Brain microvascular endothelial cell (primary cell): ENCODE measurements at regions not wholly inside any gene's neighbourhood (a gene's known extent, or its start where the extent isn't known, plus 50 kb on each side); places are given as distances from the start of the nearest gene placed in this dataset.
"Not testable (repeated sequence)": the region's sequence is repeated elsewhere in the genome, so short reads cannot be mapped to it uniquely, and the experiment has no call there.

Experiments used
- DNase-seq: peaks from one replicate; pipeline ENCODE4 v3.0.0-alpha.2; 2020
- H3K27ac ChIP-seq: fragments of 250-450 bp; sonication (Bioruptor Pico); 2 replicates; pipeline ENCODE4 v1.5.1; 2020; ENCODE audit warnings: mild to moderate bottlenecking, moderate library complexity
- H3K27me3 ChIP-seq: fragments of 250-450 bp; sonication (Bioruptor Pico); replicated peaks from 2 replicates; pipeline ENCODE4 v1.5.1; 2020; ENCODE audit warnings: mild to moderate bottlenecking
- H3K36me3 ChIP-seq: fragments of 250-450 bp; sonication (Bioruptor Pico); replicated peaks from 2 replicates; pipeline ENCODE4 v1.5.1; 2020; ENCODE audit warnings: mild to moderate bottlenecking
- H3K4me3 ChIP-seq: 2 replicates; pipeline ENCODE4 v1.5.1; 2011; ENCODE audit warnings: low read depth, mild to moderate bottlenecking, control low read depth, low read length, moderate library complexity
- in situ Hi-C: cut with HindIII; loops from 2 replicates; pipeline ENCODE4 v1.10.0; 2017; ENCODE audit warnings: low sequenced_read_pairs, low pct_ligation_motif_present
- TF ChIP-seq, protein P1 (sequence below): IDR thresholded peaks from 2 replicates; pipeline ENCODE4 v1.5.1; 2011; ENCODE audit warnings: low read depth, mild to moderate bottlenecking, moderate library complexity, low read length, control low read depth, inconsistent platforms; ENCODE audit errors: missing control alignments

DNA sequence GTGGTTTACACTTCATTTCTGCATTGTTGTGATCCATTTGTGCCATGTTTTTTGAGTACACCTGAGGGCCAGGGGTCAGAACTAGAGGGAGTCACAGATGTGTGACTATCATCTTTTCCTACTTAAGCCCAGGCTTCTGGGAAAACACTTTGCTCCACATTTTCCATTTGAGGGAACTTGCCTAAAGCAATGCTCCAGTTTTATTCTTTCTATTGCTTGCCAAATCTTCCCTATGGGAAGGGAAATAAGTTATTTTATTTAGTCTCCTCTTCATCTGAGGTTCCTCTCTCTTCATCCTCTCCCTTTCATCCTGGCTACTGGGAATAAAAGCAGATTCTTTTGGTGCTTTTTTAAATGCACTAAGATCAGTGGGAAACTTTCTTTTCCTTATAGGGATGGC lies 179.9 kb upstream of the PRSS58 start:
- TF ChIP-seq, protein P1, sequence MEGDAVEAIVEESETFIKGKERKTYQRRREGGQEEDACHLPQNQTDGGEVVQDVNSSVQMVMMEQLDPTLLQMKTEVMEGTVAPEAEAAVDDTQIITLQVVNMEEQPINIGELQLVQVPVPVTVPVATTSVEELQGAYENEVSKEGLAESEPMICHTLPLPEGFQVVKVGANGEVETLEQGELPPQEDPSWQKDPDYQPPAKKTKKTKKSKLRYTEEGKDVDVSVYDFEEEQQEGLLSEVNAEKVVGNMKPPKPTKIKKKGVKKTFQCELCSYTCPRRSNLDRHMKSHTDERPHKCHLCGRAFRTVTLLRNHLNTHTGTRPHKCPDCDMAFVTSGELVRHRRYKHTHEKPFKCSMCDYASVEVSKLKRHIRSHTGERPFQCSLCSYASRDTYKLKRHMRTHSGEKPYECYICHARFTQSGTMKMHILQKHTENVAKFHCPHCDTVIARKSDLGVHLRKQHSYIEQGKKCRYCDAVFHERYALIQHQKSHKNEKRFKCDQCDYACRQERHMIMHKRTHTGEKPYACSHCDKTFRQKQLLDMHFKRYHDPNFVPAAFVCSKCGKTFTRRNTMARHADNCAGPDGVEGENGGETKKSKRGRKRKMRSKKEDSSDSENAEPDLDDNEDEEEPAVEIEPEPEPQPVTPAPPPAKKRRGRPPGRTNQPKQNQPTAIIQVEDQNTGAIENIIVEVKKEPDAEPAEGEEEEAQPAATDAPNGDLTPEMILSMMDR, result no peak
- H3K4me3 ChIP-seq, result no peak overlapping the region
- no peak overlapping the region for H3K27ac ChIP-seq
- DNase-seq, result no peak
- in situ Hi-C loops, result no loop called here
- H3K27me3 ChIP-seq, result no peaks in the 10 kb centered on the region
- no peaks in the 10 kb centered on the region for H3K36me3 ChIP-seq

DNA sequence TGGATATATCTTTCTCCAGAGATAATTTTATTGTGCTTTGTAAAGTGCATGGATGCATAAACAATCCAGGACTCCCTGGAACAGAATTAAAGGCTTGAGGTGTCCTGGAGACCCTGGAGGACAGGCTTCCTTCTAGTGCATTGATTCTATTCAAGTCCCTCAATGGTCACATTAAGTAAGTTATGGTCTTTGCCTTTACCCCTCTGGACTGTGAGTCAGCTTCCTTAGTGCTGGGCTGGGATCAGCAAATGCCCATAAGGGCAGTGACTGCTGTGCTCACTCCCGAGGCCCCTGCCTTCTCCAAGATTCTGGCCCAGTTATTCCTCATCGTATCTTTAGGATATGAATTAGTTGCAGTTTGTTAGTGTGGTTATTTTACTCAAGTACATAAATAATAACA lies 178.7 kb upstream of the PRSS58 start:
- Histone ChIP-seq H3K4me3 (no peak overlapping the region), H3K27ac (no peak overlapping the region), H3K36me3 (no peaks in the 10 kb centered on the region), H3K27me3 (no peaks in the 10 kb centered on the region)
- TF ChIP-seq, protein P1, result no peak
- in situ Hi-C loops, result no loop called here
- no peak for DNase-seq

DNA sequence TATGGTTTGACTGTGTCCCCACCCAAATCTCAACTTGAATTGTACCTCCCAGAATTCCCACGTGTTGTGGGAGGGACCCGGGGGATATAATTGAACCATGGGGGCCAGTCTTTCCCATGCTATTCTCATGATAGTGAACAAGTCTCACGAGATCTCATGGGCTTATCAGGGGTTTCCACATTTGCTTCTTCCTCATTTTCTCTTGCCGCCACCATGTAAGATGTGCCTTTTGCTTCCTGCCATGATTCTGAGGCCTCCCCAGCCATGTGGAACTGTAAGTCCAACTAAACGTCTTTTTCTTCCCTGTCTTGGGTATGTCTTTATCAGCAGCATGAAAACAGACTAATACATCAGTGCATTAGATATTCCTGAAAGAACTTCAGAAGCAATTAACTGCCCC lies 177.7 kb upstream of the PRSS58 start:
- in situ Hi-C loops, H3K36me3 ChIP-seq, H3K4me3 ChIP-seq, H3K27me3 ChIP-seq, DNase-seq, H3K27ac ChIP-seq: not testable (repeated sequence)

DNA sequence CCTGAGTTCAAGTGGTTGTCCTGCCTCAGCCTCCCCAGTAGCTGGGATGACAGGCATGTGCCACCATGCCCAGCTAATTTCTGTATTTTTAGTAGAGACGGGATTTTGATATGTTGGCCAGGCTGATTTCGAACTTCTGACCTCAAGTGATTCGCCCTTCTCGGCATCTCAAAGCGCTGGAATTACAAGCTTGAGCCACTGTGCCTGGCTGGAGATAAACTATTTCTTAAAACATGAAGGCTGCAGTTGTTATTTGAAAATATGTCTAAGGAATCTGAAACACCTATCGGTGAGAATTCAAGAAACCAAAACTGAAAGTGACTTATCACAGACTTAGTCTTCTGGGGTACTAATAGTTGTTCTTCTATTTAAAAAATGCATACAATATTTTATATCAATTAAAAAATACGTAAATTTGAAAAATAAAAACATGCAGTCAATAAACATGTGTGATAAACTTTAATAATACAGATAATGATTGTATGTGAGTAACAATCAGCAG lies 176.9 kb upstream of the PRSS58 start:
- TF ChIP-seq, protein P1, result no peak
- DNase-seq, result no peak
- no peaks in the 10 kb centered on the region for H3K27me3 ChIP-seq
- in situ Hi-C loops, result no loop called here
- H3K36me3 ChIP-seq, result no peaks in the 10 kb centered on the region
- H3K27ac ChIP-seq, result no peak overlapping the region
- H3K4me3 ChIP-seq, result no peak overlapping the region

DNA sequence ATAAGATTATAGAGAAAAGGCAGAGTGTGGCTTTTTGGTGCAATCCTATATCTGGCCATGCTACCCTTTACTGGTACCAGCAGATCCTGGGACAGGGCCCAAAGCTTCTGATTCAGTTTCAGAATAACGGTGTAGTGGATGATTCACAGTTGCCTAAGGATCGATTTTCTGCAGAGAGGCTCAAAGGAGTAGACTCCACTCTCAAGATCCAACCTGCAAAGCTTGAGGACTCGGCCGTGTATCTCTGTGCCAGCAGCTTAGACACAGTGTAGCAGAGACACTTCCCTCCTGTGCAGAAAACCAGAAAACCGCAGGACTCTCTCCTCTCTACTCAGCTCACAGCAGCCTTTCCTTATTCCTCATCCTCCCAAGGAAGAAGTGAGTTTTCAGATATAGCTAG lies 176.3 kb upstream of the PRSS58 start:
- DNase-seq, in situ Hi-C loops, H3K36me3 ChIP-seq, H3K27ac ChIP-seq, H3K27me3 ChIP-seq, H3K4me3 ChIP-seq: not testable (repeated sequence)

DNA sequence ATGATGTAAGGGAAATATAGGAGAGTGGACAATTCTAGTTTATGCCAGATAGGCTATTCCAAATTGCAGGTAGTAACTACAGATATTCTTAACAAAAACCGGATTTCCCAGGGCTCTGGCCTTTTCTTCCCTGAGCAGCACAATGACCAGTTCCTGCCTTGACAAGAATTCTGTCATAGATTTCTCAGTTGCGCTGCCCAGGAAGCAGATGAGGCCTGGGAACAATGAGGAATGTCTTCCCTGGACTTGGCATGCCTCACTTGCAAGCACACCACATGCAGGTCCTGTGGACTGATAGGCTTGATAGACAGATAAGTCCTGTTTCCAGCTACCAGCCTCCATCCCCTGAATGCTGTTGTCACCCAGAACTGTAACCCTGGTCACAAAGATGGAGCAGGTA lies 174.5 kb upstream of the PRSS58 start:
- Histone ChIP-seq H3K27ac (no peak overlapping the region), H3K27me3 (no peaks in the 10 kb centered on the region), H3K36me3 (no peaks in the 10 kb centered on the region), H3K4me3 (no peak overlapping the region)
- DNase-seq, result no peak
- TF ChIP-seq, protein P1, result no peak
- in situ Hi-C loops, result no loop called here

DNA sequence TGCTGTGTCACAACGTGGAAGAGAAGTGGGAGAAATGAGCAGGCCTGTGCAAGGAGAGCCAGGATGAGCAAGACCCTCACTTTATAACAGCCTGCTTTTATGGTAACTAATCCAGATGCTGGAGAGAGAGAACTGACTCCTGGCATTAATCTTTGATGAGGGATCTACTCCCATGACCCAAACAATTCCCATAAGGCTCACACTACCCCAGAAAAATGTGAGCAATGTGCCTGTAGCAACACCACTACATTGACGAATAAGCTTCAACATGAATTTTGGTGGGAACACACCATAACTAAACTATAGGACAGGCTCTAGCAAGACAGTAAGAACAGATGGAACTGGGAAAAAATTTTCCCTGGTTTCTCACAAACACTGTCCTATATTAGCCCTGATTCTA lies 173.6 kb upstream of the PRSS58 start:
- in situ Hi-C loops, result no loop called here
- Histone ChIP-seq H3K27ac (no peak overlapping the region), H3K4me3 (no peak overlapping the region), H3K36me3 (no peaks in the 10 kb centered on the region), H3K27me3 (no peaks in the 10 kb centered on the region)
- no peak for DNase-seq
- TF ChIP-seq, protein P1, result no peak
